MCF 10A (cell line): ENCODE measurements at regions not wholly inside any gene's neighbourhood (a gene's known extent, or its start where the extent isn't known, plus 50 kb on each side); places are given as distances from the start of the nearest gene placed in this dataset.

Experiments used
- BruUV-seq: library from RNA; stranded (reverse); fragments of 400-500 nt; replicated peaks from 2 replicates; lab custom pipeline; 2021; lab: Mats Ljungman, UMichigan
- CTCF ChIA-PET: fragments of 300-600 bp; sonication (Branson Sonifier 250); formaldehyde crosslinking; extraction: SDS; loops from one replicate; lab custom pipeline; 2021; ENCODE audit warnings: antibody characterized with exemption, inconsistent platforms; lab: Yijun Ruan, JAX
- POLR2A ChIA-PET: fragments of 300-600, 350-650 bp; sonication (Branson Sonifier 250); formaldehyde crosslinking; extraction: SDS; loops from one replicate; lab custom pipeline; 2020; ENCODE audit warnings: antibody characterized with exemption, inconsistent platforms; lab: Yijun Ruan, JAX
- DNase-seq: peaks from one replicate; pipeline ENCODE4 v3.0.0-alpha.2; 2018; ENCODE audit not compliant: unreplicated experiment
- H3K27ac Mint-ChIP-seq: one replicate; pipeline ENCODE4 v1.8.0; 2022; ENCODE audit warnings: mild to moderate bottlenecking, low read depth, mixed read lengths; ENCODE audit not compliant: unreplicated experiment
- H3K27me3 Mint-ChIP-seq: one replicate; pipeline ENCODE4 v1.8.0; 2022; ENCODE audit warnings: mixed read lengths; ENCODE audit not compliant: insufficient read depth, unreplicated experiment
- H3K36me3 Mint-ChIP-seq: one replicate; pipeline ENCODE4 v1.8.0; 2022; ENCODE audit warnings: mild to moderate bottlenecking, moderate library complexity, mixed read lengths; ENCODE audit not compliant: insufficient read depth, unreplicated experiment
- H3K4me1 Mint-ChIP-seq: one replicate; pipeline ENCODE4 v1.8.0; 2022; ENCODE audit warnings: mixed read lengths; ENCODE audit not compliant: insufficient read depth, unreplicated experiment
- H3K4me3 Mint-ChIP-seq: one replicate; pipeline ENCODE4 v1.8.0; 2022; ENCODE audit warnings: mild to moderate bottlenecking, moderate library complexity, mixed read lengths; ENCODE audit not compliant: unreplicated experiment
- H3K9me3 Mint-ChIP-seq: one replicate; pipeline ENCODE4 v1.8.0; 2022; ENCODE audit warnings: mixed read lengths; ENCODE audit not compliant: unreplicated experiment
- intact Hi-C: fragments of 100-400 bp; cut with micrococcal nuclease; formaldehyde crosslinking; loops from 2 replicates; pipeline ENCODE4 v1.14.1; 2022
- TF ChIP-seq, protein P1 (sequence below): fragments of 200-600 bp; IDR thresholded peaks from one replicate; pipeline ENCODE4 v1.8.0; 2022; ENCODE audit warnings: antibody characterized with exemption, mild to moderate bottlenecking; ENCODE audit not compliant: unreplicated experiment

DNA sequence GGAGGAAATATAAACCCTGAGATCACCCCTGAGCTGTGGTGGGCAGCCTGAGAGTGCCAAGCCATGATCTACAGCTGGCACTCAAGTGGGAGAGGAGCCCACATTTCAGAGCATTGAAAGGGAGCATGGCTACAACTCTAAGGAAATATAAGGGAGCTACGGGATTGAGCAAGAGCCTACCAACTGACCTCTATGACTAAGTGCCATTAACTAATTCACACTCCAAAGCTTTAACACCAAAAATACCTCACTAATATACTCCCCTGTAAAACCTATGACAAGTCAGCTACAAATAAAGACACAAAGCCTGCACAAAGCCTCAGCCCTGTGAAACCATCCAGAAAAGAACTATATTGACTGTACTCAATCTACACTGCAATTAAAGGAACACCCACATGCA is 286.8 kb upstream of the RPS23 start:
- Mint-ChIP-seq H3K36me3 (no peaks in the 10 kb centered on the region), H3K27me3 (no peaks in the 10 kb centered on the region), H3K27ac (no peak overlapping the region), H3K4me1 (no peaks in the 10 kb centered on the region), H3K9me3 (peaks cover 13% of the 10 kb centered on the region), H3K4me3 (no peak overlapping the region)
- TF ChIP-seq, protein P1, sequence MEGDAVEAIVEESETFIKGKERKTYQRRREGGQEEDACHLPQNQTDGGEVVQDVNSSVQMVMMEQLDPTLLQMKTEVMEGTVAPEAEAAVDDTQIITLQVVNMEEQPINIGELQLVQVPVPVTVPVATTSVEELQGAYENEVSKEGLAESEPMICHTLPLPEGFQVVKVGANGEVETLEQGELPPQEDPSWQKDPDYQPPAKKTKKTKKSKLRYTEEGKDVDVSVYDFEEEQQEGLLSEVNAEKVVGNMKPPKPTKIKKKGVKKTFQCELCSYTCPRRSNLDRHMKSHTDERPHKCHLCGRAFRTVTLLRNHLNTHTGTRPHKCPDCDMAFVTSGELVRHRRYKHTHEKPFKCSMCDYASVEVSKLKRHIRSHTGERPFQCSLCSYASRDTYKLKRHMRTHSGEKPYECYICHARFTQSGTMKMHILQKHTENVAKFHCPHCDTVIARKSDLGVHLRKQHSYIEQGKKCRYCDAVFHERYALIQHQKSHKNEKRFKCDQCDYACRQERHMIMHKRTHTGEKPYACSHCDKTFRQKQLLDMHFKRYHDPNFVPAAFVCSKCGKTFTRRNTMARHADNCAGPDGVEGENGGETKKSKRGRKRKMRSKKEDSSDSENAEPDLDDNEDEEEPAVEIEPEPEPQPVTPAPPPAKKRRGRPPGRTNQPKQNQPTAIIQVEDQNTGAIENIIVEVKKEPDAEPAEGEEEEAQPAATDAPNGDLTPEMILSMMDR, result no peak
- POLR2A ChIA-PET, result interaction anchor here (1.0 kb wide), 1 partner anchor 40 kb away, joined by 4 read pairs; no protein-coding TSS in a partner anchor
- DNase-seq, result no peak
- BruUV-seq, result no TSS peak
- CTCF ChIA-PET, result no interaction called here
- intact Hi-C loops, result no loop called here

DNA sequence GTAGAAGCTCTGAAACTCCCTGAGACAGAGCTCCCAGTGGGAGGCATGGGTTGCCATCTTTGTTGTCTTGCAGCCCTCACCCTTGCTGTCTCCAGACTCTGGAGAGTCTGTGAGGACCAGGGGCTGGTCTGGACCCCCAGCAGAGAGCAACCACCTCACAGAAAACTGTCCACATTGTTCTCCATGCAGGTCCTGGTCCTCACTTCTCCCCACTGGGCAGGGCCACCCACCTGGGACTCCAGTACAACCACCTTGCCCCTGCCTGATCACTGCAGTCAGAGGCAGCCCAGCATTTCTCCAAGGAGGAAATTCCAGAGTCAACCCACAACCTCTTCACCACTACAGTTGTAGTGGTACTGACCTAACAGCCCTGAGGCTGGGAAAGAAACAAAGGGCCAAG is 285.6 kb upstream of the RPS23 start:
- H3K27me3 Mint-ChIP-seq, result no peaks in the 10 kb centered on the region
- BruUV-seq, result no TSS peak
- no peaks in the 10 kb centered on the region for H3K4me1 Mint-ChIP-seq
- intact Hi-C loops, result no loop called here
- H3K4me3 Mint-ChIP-seq, result no peak overlapping the region
- no peaks in the 10 kb centered on the region for H3K36me3 Mint-ChIP-seq
- H3K27ac Mint-ChIP-seq, result no peak overlapping the region
- H3K9me3 Mint-ChIP-seq, result peaks cover 13% of the 10 kb centered on the region
- TF ChIP-seq, protein P1, result no peak
- CTCF ChIA-PET, result interaction anchor here (1.2 kb wide), 1 partner anchor 11 kb away, joined by 3 read pairs; no protein-coding TSS in a partner anchor
- no peak for DNase-seq
- POLR2A ChIA-PET, result no interaction called here

DNA sequence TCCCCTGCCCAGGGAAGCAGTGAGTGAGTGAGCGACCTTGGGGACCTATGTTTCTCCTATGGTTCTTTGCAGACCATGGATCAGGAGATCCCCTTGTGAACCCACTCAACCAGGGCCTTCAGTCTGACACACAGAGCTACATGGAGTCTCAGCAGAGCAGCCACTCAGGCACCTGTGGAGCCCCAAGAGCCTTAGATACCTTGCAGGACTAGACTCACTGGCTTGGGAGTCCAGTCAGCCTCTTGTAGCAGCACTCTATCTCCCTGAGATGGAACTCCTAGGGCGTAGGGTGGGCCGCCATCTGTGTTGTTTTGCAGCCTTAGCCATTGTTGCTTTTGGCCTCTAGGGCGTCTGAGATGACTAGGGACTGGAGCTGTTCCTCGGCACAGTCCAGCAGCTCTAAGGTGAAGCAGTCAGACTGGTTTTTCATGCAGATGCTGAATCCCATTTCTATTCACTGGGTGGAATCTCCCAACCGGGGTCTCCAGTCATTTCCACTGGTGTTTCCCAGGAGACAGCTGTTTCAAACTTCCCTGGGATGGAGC is 284.6 kb upstream of the RPS23 start:
- Mint-ChIP-seq H3K27me3 (no peaks in the 10 kb centered on the region), H3K4me3 (no peak overlapping the region), H3K9me3 (peaks cover 18% of the 10 kb centered on the region), H3K4me1 (no peaks in the 10 kb centered on the region), H3K36me3 (no peaks in the 10 kb centered on the region), H3K27ac (no peak overlapping the region)
- no peak for DNase-seq
- TF ChIP-seq, protein P1, result no peak
- ChIA-PET POLR2A (interaction anchor here (1.0 kb wide), 1 partner anchor 15 kb away, joined by 3 read pairs; no protein-coding TSS in a partner anchor), CTCF (interaction anchor here (0.6 to 1.2 kb wide), 2 partner anchors 12 to 280 kb away, joined by 3 to 6 read pairs; no protein-coding TSS in a partner anchor)
- intact Hi-C loops, result no loop called here
- no TSS peak for BruUV-seq

DNA sequence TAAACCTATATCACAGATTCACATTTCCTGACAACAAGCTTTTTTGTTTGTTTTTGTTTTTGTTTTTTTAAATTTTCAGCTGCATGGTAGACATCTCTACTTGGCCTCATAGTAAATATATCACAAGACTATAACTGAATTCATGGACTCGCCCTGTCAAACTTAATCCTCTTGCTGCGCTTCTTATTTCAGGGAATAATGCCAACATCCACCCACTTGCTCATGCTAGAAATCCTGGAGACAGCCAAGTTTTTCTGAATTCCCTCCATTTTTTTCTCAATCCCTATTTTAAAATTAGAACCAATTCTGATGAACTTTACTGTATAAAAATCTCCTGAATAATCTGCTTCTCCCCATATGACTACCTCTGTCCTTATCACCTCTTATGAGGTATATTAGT is 283.6 kb upstream of the RPS23 start:
- CTCF ChIA-PET, result no interaction called here
- intact Hi-C loops, result no loop called here
- H3K27ac Mint-ChIP-seq, result no peak overlapping the region
- POLR2A ChIA-PET, result no interaction called here
- TF ChIP-seq, protein P1, result no peak
- no TSS peak for BruUV-seq
- H3K9me3 Mint-ChIP-seq, result peaks cover 14% of the 10 kb centered on the region
- no peaks in the 10 kb centered on the region for H3K36me3 Mint-ChIP-seq
- H3K4me1 Mint-ChIP-seq, result no peaks in the 10 kb centered on the region
- no peak overlapping the region for H3K4me3 Mint-ChIP-seq
- H3K27me3 Mint-ChIP-seq, result no peaks in the 10 kb centered on the region
- no peak for DNase-seq
